NCI-H2107 (cell line): ENCODE measurements at regions not wholly inside any gene's neighbourhood (a gene's known extent, or its start where the extent isn't known, plus 50 kb on each side); places are given as distances from the start of the nearest gene placed in this dataset.
"Not testable (repeated sequence)": the region's sequence is repeated elsewhere in the genome, so short reads cannot be mapped to it uniquely, and the experiment has no call there.

ENCODE experiments used
- DNase-seq: peaks from one replicate; lab custom pipeline; 2025; lab: John Stamatoyannopoulos, UW

DNA sequence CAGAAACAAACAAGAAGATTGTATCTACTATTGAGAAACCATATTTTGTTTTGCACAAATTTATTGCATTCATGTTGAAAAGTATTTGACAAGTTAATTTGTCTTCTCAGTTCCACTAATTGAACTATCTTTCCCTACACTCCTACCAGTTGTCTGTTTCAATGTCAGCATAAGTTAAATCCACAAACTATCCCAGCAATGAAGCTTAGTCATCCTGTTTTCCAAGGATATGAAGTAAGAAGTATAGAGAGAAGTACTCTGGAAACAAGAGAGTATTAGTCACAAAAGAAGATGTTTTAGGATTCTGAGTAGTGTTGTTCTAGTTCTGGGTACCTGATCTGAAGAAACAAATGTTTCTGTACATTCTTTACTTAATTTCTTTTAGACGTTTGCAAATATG lies 261.6 kb upstream of the ZNF804A start:
- DNase-seq, result no peak

DNA sequence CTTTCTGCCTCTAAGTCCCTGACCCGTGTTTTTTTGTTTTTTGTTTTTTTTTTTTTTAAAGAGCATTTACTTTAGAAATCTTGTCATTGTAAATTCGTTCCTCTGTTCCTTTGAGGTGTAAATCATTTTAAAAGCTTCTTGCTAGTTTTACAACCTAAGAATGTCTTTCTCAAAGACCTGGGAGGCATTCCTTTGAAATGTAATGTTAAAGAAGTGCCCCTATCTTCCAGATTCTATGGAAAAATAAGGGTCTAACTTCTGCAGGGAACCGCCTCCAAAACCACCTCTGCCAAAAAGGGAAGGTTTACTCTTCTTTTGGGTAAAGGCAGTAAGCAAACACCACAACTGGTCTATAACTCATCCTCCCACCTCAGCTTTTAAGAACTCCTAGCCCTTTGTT lies 259.6 kb upstream of the ZNF804A start:
- no peak for DNase-seq

DNA sequence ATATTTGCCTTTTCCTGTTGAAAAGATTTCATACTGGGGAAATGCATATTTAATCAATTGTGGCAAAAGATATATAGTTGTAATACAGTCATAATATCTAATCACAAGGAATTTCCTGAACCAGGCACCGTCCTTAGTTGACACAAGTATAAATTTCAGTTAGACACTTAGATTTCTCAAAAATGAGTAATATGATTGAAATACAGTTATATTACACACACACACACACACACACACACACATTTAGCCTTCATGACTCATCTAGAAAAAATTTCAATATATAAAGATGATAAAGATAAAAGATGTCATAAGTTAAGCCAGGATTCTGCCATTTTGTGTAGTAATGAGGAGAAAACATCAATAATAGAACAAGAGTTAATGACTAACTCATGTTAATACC lies 258.4 kb upstream of the ZNF804A start:
- no peak for DNase-seq

DNA sequence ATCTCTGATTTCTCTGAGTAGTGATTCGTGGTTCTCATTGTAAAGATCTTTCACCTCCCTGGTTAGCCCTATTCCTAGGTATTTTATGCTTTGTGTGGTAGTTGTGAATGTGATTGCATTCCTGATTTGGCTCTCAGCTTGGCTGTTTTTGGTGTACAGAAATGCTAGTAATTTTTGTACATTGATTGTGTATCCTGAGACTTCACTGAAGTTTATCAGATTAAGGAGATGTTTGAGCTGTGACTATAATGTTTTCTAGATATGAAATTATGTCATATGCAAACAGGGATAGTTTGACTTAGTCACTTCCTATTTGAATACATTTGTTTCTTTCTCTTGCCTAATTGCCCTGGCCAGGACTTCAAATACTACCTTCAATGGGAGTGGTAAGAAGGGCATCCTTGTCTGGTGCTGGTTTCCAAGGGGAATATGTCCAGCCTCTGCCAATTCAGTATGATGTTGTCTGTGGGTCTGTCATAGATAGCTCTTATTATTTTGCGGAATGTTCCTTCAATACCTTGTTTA lies 251.9 kb upstream of the ZNF804A start:
- no peak for DNase-seq

DNA sequence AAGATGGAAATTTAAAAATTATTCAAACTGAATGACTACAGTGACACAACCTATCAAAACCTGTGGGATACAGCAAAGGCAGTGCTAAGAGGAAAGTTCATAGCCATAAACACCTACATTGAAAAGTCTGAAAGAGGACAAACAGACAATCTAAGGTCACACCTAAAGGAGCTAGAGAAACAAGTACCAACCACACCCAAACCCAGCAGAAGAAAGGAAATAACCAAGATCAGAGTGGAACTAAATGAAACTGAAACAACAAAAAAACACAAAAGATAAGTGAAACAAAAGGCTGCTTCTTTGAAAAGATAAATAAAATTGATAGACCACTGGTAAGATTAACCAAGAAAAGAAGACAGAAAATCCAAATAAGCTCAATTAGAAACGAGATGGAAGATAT lies 247.2 kb upstream of the ZNF804A start:
- no peak for DNase-seq

DNA sequence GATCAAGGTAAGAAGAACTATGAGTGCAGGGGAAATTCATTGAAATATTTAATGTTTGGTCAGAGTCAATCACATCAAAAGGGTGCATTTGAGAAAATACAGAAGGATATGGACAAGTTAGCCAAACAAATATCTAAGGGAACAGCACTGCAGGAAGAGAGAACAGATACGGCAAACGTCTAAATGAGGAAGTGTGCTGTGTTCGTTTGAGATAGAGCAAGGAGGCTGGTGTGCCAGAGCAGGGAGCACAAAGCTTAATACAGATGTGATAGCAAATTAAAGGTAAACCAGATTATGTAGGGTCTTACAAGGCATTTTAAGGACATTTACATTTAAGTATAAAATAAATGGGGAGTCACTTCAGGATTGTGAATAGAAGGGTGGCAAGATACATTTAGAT lies 241.3 kb upstream of the ZNF804A start:
- no peak for DNase-seq

DNA sequence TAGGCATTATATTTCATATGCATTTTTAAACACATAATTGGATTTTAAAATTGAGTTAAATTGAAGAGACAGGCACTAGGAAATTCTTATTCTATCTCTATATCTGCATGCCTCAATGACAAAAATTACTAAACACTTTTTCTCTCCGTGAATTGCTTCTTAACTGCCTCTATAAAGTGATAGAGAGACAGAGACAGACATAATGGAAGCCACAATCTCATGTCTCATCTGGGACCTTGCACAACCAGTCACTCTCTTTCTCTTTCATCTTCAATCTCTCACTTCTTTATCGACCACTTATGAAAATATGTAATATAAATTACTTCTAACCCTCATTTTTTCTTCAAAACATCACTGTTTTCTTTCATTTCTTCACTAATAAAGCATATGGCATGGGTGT lies 238.9 kb upstream of the ZNF804A start:
- no peak for DNase-seq

DNA sequence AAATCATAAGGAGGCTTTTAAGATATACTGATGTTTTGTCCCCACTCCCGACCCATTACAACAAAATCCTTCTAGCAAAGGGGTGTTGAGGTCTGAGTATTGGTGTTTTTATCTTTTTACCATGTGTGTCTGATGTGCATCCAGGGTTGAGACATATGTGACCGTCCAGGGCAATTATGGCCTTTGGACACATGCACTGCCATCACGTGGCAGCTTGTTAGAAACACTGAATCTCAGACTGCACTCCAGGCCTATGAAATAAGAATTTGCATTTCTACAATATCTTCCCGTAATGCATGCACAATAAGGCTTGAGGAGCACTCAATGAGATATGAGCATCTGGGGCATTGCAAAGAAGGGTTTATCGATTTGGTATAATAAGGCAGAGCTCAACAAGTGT lies 235.1 kb upstream of the ZNF804A start:
- DNase-seq, result no peak

DNA sequence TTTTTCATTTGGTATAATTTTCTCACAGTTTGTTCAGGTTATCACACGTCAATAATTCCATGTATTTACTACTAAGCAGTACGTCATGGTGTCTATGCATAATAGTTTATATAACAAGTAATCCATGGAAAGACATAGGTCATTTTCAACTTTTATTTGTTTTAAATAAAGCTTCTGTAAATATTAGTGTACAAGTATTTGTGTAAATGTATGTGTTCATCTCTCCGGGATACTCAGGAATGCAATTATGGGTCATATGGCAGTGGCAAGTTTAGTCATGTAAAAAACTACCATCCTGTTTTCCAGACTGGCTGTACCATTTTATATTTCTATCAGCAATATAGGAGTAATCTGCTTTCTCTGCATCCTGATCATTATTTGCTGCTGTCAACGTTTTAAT lies 231.1 kb upstream of the ZNF804A start:
- no peak for DNase-seq

DNA sequence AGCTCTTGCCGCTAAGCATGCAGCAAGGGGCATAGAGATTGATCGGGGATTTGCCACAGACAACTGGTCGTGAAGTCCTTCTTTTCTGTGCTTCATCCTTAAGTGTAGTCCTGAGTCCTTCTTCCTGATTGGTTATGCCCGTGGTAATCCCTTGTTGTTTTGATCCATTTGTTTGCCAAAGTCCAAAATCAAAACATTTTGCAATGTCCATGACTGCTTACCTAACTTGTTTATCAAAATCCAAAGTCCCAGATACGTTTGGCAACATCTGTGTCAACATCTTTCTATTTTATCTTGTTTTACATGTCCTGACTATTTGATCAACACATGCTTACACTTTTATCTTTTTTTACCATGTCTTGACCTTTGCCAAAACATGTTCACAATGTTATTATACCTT lies 229.0 kb upstream of the ZNF804A start:
- no peak for DNase-seq

DNA sequence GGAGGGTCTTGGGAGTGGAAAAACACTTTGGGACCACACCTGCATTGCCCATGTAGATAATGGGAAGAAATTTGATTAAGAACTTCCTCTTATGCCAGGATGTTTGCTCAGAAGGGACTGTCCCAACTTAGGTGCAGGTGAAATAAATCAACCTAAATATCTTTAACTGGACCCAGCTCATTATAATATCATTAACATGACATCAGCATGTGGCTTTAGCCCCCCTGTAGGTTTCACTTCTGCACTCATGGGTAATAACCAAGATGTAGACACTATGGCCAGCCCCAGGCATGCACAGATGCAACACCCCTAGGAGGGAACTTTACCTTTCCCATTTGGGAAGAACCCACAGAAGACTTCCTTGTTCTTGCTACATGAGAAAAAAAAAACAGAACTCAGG lies 227.4 kb upstream of the ZNF804A start:
- DNase-seq, result no peak

DNA sequence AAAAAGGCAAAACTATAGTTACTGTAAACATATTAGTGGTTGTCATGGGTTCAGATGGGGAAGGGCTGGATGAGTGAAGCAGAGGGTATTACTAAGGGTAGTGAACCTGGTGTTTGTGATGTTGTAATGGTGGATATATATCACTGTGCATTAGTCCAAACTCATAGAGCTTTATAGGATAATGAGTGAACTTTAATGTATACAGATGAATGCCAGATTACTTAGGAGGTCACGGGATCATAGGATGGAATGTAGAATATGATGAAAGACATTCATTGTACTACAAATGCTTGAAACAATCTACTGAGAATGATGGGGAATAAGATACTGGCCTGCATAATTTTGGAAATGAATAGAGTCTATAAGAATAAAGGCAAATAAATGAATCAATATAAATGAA lies 226.7 kb upstream of the ZNF804A start:
- no peak for DNase-seq

DNA sequence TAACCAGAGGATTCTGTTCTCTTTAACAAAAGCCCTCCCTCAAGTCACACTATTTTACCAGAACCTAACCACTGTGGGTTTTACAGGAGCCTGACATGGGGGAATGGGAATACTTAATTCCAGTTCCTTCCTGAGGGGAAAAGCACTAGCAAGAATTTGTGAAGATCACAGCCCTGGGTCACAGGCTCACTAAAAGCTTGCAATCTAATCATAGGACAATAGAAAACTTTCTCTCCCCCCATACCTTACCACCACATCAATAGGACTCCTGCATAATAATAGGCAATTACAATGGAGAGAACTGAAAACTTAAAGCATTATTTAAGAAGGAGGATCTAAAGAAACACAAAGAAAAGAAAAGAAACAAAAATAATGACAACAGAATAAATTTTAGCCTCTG lies 225.8 kb upstream of the ZNF804A start:
- no peak for DNase-seq

DNA sequence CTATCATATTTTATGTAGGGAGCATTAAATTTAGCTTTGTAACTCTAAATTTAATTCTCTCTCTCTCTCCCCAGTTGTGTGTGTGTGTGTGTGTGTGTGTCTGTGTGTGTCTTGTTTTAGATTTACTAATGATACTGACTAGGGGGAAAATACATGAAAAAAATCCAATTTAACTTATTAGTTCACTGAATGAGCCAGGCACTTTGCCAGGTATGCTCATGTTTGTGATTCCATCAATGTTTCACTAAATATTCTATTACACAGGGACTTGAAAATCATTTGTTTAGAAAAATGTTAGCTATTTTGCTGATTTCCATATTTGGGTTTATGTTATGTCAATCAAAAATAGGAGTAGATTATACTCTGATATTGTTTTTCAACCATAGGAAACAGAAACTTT lies 203.7 kb upstream of the ZNF804A start:
- no peak for DNase-seq

DNA sequence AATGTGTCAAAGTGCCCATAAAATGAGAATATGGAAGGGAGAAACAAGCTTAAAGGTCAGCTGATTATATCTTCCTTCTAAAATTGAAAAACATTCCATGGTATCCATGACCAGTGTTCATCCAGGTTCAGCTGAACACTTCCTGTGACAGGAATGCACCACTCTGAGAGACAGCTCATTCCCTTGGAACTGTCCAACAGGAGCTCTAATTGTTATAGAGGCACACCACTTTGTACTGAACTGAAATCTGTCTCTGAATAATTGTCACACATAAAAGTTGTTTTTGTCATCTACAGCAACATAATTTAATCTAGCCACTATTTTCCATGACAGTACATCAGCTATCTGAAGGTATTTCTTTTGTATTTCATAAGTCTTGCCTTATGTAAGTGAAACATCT lies 195.9 kb upstream of the ZNF804A start:
- no peak for DNase-seq

DNA sequence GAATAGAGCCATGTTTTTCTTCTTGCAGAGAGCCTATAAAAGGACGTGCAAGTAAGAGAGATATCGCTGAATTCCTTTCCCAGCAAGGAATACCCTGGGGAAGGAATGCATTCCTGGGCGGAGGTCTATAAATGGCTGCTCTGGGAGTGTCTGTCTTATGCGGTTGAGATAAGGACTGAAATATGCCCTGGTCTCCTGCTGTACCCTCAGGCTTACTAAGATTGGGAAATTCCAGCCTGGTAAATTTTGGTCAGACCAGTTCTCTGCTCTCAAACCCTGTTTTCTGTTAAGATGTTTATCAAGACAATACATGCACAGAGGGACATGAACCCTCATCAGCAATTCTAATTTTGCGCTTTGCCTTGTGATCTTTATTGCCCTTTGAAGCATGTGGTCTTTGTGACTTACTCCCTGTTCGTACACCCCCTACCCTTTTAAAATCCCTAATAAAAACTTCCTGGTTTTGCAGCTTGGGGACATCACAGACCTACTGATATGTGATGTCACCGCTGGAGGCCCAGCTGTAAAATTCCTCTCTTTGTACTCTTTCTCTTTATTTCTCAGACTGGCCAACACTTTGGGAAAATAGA lies 191.2 kb upstream of the ZNF804A start:
- not testable (repeated sequence) for DNase-seq

DNA sequence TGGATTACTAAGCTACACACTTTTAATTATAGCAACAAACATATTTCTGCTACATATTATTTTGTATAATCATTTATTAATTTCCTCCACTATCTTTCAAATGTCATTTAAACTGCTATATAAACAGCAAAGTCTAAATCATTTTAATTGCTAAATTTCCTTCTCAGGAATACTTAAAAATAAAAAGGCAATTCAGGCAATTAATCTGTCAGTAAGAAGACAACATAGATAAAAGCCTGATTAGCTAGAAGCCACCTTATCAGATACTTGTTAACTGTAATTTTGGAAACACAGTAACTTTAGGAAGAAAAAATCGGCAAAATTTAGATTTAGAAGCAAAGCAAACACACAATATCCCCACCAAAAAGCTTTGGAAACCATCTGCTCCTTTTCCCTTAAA lies 188.2 kb upstream of the ZNF804A start:
- DNase-seq, result no peak

DNA sequence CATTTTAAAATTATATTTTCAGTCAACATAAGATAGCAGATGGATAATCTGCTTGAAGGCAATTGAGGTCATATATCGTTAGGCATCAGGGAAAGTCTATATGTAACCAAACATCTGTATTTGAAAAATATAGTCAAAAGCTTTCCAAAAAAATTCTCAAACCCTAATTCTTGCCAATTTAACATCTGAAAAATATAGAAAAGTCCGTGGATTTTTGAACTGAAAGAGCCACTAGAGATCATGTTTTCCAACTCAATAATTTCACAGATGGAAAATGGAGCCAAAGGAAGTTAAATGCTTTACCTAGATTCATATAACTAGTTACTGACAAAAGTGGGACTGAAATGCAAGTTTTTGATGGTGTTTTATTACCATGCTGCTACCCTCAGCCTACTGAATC lies 185.1 kb upstream of the ZNF804A start:
- no peak for DNase-seq

DNA sequence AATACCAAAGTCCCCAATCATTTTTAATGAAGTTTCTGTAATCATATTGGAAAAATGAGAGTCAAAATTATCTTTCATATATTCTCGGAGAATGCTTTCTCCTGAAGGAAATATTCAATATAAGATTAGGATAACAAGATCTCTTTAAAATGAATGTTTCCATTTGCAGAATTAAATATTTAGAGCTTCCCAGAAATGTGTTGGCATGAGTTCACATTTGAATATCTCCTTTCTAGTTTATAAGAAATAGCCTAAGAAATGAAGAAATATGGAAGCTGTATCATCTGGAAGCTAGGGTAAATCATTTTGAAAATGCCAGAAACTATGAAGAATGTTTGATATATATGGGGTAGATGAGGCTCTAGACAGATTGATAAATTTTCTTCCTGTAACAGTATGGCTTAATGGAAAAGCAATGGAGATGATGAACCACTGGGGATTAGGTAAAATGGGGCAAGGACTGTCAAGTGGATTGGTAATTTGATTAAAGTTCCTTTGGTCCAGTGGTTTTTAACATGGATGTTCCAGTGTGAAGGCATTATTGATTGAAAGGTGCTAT lies 184.6 kb upstream of the ZNF804A start:
- no peak for DNase-seq

DNA sequence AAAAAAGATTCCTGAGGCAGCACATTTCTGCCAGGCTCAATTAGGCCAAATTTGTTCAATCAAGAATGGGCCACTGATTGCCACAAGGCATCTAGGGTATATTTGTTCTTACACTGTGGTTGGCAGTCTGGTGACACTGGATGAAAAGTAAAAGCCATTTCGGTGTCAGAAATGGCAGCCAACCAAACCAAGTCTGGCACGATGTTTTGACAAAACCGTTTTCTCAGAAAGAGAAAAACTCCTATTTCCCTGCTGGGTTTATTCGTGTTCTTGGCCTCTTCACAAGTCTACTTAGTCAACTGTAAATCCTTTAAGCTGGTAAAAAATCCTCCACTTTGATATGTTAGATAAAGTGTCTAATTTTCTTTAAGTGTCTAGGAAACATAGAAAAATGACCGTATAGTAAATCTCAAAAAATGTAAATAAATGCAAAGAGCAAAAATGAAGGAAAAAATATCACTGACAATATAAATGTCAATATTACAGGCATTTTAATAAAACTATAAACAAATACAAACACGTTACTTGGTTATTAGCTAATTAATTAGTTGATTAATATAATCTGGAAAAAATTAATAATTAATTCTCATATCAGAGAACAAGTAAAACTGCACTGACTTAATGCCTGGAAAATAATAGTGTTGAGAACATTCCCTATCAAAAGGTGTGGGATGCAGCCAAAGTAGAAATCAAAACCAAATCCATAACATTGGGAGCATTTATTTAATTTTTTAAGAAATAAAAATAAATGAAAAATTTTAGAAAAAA lies 182.0 kb upstream of the ZNF804A start:
- DNase-seq, result no peak

DNA sequence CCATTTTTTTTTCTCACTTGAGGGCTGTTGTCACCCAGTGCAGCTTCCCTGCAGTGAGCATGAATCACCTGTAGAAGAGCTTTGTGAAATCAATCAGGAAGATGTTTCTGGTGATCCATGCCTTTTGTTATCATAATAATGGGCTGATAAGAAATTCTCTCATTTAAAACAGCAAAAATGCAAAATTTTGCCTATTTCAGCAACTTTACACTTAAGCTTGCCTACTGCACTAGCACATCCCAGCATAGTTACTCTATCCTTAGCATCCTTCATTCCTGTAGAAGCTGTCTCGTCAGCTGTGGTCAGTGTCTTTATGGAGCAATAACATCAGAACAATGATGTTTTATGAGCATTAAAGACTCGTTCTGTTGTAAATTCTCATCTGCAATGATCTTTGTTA lies 178.6 kb upstream of the ZNF804A start:
- no peak for DNase-seq

DNA sequence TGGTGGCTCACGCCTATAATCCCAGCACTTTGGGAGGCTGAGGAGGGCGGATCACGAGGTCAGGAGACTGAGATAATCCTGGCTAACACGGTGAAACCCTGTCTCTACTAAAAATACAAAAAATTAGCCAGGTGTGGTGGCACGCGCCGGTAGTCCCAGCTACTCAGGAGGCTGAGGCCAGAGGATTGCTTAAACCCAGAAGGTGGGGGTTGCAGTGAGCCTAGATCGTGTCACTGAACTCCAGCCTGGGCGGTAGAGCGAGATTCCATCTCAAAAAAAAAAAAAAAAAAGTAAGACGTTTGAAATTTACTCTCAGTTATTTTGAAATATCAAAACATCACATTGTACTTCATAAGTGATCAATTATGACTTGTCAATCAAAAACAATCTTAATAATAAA lies 176.9 kb upstream of the ZNF804A start:
- not testable (repeated sequence) for DNase-seq

DNA sequence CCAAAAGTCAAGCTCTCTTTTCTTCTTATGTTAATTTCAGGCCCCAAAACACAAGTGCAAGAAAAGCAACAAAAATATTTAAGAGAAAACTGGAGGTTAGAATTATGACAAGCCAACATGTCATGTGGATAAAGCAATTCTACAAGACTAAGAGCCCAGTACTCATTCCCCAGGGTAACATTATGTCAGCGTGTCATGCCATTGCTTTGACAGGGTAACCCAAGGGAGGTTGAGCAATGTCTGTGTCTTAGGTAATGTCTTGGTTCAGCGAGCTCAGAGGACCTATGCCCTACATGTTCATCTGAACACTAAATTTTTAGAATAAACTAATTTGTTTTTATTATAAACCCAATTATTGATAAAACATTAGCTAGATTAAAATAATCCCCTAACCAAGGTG lies 173.2 kb upstream of the ZNF804A start:
- no peak for DNase-seq

DNA sequence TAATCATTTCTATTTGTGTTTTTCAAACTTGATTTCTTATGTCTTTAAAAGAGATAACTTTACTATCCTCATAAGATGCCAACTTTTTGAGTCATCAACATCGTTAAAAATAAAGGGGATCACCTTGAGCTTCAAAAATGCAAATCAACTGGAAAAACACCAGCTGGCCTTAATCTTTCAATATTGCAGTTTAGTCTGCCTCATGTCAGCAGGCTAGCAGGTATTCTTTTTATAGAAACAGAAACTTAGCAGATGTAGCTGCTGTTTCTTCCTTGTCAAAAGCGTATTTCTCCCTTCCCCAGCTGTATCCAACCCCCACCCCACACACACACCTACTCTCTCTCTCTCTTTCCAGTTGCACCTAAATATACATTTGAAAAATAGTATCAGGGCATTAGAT lies 154.1 kb upstream of the ZNF804A start:
- no peak for DNase-seq
